WTC11 (cell line): ENCODE measurements at regions not wholly inside any gene's neighbourhood (a gene's known extent, or its start where the extent isn't known, plus 50 kb on each side); places are given as distances from the start of the nearest gene placed in this dataset.

Source experiments
- ATAC-seq: fragments of 200-7000 bp; cut with Tn5 transposase; 2 replicates; pipeline ENCODE4 v1.10.0; 2021; ENCODE audit warnings: mild to moderate bottlenecking, moderate library complexity
- CTCF ChIA-PET: fragments of 300-600 bp; sonication (Branson Sonifier 250); formaldehyde crosslinking; loops from one replicate; lab custom pipeline; 2021; ENCODE audit warnings: antibody characterized with exemption; lab: Charles Lee
- POLR2A ChIA-PET: fragments of 350-600 bp; sonication (Branson Sonifier 250); formaldehyde crosslinking; loops from one replicate; lab custom pipeline; 2021; ENCODE audit warnings: antibody characterized with exemption; lab: Charles Lee
- DNase-seq: peaks from one replicate; pipeline ENCODE4 v3.0.0; 2021; ENCODE audit warnings: low spot score
- H3K27ac Mint-ChIP-seq: 2 replicates; pipeline ENCODE4 v1.8.0; 2021; ENCODE audit warnings: mixed read lengths
- H3K27me3 Mint-ChIP-seq: 2 replicates; pipeline ENCODE4 v1.8.0; 2021; ENCODE audit warnings: low read depth, mild to moderate bottlenecking, moderate library complexity, mixed read lengths
- H3K36me3 Mint-ChIP-seq: 2 replicates; pipeline ENCODE4 v1.8.0; 2021; ENCODE audit warnings: mixed read lengths
- H3K4me1 Mint-ChIP-seq: 2 replicates; pipeline ENCODE4 v1.8.0; 2022; ENCODE audit warnings: mixed read lengths
- H3K4me3 Mint-ChIP-seq: 2 replicates; pipeline ENCODE4 v1.8.0; 2021; ENCODE audit warnings: mild to moderate bottlenecking, moderate library complexity, mixed read lengths
- H3K9me3 Mint-ChIP-seq: 2 replicates; pipeline ENCODE4 v1.8.0; 2021; ENCODE audit warnings: mixed read lengths
- CREB1 ChIP-seq: sonication (generic); formaldehyde crosslinking; IDR thresholded peaks from 2 replicates; pipeline ENCODE4 v1.8.0; 2023; ENCODE audit warnings: mild to moderate bottlenecking, missing genetic modification reagents
- ELF4 ChIP-seq: sonication (generic); formaldehyde crosslinking; IDR thresholded peaks from 2 replicates; pipeline ENCODE4 v1.8.1; 2022; ENCODE audit warnings: low read depth, mild to moderate bottlenecking, moderate library complexity, missing genetic modification reagents
- FOXJ3 ChIP-seq: sonication (generic); formaldehyde crosslinking; IDR thresholded peaks from 2 replicates; pipeline ENCODE4 v1.9.0; 2021; ENCODE audit warnings: missing genetic modification reagents, mild to moderate bottlenecking, borderline replicate concordance
- FOXP1 ChIP-seq: sonication (generic); formaldehyde crosslinking; IDR thresholded peaks from 2 replicates; pipeline ENCODE4 v1.8.0; 2022; ENCODE audit warnings: missing genetic modification reagents, mild to moderate bottlenecking, moderate library complexity, borderline replicate concordance
- MXD4 ChIP-seq: fragments of 250-450 bp; sonication (Bioruptor Pico); IDR thresholded peaks from 2 replicates; pipeline ENCODE4 v1.8.0; 2021; ENCODE audit warnings: mild to moderate bottlenecking, moderate library complexity, borderline replicate concordance
- NR1H2 ChIP-seq: sonication (generic); formaldehyde crosslinking; IDR thresholded peaks from 2 replicates; pipeline ENCODE4 v1.9.0; 2021; ENCODE audit warnings: mild to moderate bottlenecking, moderate library complexity, missing genetic modification reagents
- TEAD1 ChIP-seq: sonication (generic); formaldehyde crosslinking; IDR thresholded peaks from 2 replicates; pipeline ENCODE4 v1.8.0; 2022; ENCODE audit warnings: mild to moderate bottlenecking, missing genetic modification reagents
- TEAD4 ChIP-seq: sonication (generic); formaldehyde crosslinking; IDR thresholded peaks from 2 replicates; pipeline ENCODE4 v1.8.0; 2022; ENCODE audit warnings: mild to moderate bottlenecking, missing genetic modification reagents
- TP53 ChIP-seq: sonication (generic); formaldehyde crosslinking; IDR thresholded peaks from 2 replicates; pipeline ENCODE4 v1.8.1; 2023; ENCODE audit warnings: mild to moderate bottlenecking, missing genetic modification reagents
- ZBTB21 ChIP-seq: sonication (generic); formaldehyde crosslinking; IDR thresholded peaks from 2 replicates; pipeline ENCODE4 v1.8.1; 2023; ENCODE audit warnings: mild to moderate bottlenecking, missing genetic modification reagents, borderline replicate concordance
- ZNF138 ChIP-seq: sonication (generic); formaldehyde crosslinking; conservative IDR thresholded peaks from 2 replicates; pipeline ENCODE4 v1.8.1; 2022; ENCODE audit warnings: mild to moderate bottlenecking, moderate library complexity, missing genetic modification reagents
- ZNF263 ChIP-seq: sonication (generic); formaldehyde crosslinking; IDR thresholded peaks from 2 replicates; pipeline ENCODE4 v1.8.1; 2022; ENCODE audit warnings: low read depth, mild to moderate bottlenecking, moderate library complexity, missing genetic modification reagents
- ZNF416 ChIP-seq: fragments of 250-450 bp; sonication (Bioruptor Pico); IDR thresholded peaks from 2 replicates; pipeline ENCODE4 v1.9.0; 2021; ENCODE audit warnings: mild to moderate bottlenecking, inconsistent platforms
- TF ChIP-seq, protein P1 (sequence below): fragments of 250-450 bp; sonication (Bioruptor Pico); IDR thresholded peaks from 2 replicates; pipeline ENCODE4 v1.9.0; 2021; ENCODE audit warnings: mild to moderate bottlenecking, borderline replicate concordance
- TF ChIP-seq, protein P2 (sequence below): fragments of 250-450 bp; sonication (Bioruptor Pico); IDR thresholded peaks from 2 replicates; pipeline ENCODE4 v1.9.0; 2021; ENCODE audit warnings: moderate library complexity, mild to moderate bottlenecking, inconsistent platforms, borderline replicate concordance
- TF ChIP-seq, protein P3 (sequence below): sonication (generic); formaldehyde crosslinking; IDR thresholded peaks from 2 replicates; pipeline ENCODE4 v1.8.0; 2022; ENCODE audit warnings: mild to moderate bottlenecking, missing genetic modification reagents
- TF ChIP-seq, protein P4 (sequence below): fragments of 250-450 bp; sonication (Bioruptor Pico); conservative IDR thresholded peaks from 2 replicates; pipeline ENCODE4 v1.9.0; 2021; ENCODE audit warnings: mild to moderate bottlenecking
- TF ChIP-seq, protein P5 (sequence below): fragments of 250-450 bp; sonication (Bioruptor Pico); IDR thresholded peaks from 2 replicates; pipeline ENCODE4 v1.8.0; 2021; ENCODE audit warnings: mild to moderate bottlenecking
- TF ChIP-seq, protein P6 (sequence below): sonication (generic); formaldehyde crosslinking; IDR thresholded peaks from 2 replicates; pipeline ENCODE4 v1.8.0; 2023; ENCODE audit warnings: missing genetic modification reagents
- TF ChIP-seq, protein P7 (sequence below): sonication (generic); formaldehyde crosslinking; conservative IDR thresholded peaks from 2 replicates; pipeline ENCODE4 v1.8.1; 2023; ENCODE audit warnings: mild to moderate bottlenecking, low read depth, missing genetic modification reagents, moderate library complexity

DNA sequence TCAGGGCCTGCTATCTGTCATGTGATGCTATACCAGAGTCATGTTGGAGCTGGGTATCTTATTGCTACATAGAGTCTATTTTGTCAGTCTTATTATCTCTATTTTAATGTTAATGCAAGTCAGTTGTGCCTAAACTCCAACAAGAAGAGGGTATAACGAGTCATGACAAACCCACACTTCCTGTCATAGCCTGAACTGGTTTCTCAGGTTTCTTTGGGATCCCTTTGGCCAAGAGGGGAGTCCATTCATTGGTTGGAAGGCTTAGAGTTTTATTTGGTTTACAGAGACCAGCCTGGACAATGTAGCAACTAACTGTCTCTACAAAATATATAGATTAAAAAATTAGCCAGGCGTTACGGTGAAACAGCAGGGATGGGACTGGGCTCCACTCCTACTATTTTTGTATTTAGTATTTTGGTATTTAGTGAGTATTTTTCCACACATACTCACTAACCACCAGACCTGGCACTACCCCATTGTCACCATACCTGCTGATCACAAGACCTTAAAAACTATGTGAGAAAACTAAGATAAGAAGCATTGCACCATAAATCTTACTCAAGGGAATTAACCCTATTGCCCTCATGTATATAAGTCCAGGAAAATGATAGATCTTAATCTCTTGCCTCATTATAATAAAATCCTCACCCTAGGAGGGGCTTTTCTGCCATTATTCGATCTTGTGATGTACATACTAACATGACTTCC lies 387.5 kb downstream of the IPO8 start:
- ATAC-seq (no peak), DNase-seq (no peak)
- peaks cover 10% of the 10 kb centered on the region for H3K4me1 Mint-ChIP-seq
- H3K9me3 Mint-ChIP-seq = peaks cover 54% of the 10 kb centered on the region
- H3K4me3 Mint-ChIP-seq = no peak overlapping the region
- H3K27me3 Mint-ChIP-seq = no peaks in the 10 kb centered on the region
- H3K27ac Mint-ChIP-seq = no peak overlapping the region
- ChIA-PET CTCF (no interaction called here), POLR2A (no interaction called here)
- peaks cover 13% of the 10 kb centered on the region for H3K36me3 Mint-ChIP-seq
- TF ChIP-seq ELF4 (CRISPR knock-in tag) = no peak
- TF ChIP-seq, protein P1, sequence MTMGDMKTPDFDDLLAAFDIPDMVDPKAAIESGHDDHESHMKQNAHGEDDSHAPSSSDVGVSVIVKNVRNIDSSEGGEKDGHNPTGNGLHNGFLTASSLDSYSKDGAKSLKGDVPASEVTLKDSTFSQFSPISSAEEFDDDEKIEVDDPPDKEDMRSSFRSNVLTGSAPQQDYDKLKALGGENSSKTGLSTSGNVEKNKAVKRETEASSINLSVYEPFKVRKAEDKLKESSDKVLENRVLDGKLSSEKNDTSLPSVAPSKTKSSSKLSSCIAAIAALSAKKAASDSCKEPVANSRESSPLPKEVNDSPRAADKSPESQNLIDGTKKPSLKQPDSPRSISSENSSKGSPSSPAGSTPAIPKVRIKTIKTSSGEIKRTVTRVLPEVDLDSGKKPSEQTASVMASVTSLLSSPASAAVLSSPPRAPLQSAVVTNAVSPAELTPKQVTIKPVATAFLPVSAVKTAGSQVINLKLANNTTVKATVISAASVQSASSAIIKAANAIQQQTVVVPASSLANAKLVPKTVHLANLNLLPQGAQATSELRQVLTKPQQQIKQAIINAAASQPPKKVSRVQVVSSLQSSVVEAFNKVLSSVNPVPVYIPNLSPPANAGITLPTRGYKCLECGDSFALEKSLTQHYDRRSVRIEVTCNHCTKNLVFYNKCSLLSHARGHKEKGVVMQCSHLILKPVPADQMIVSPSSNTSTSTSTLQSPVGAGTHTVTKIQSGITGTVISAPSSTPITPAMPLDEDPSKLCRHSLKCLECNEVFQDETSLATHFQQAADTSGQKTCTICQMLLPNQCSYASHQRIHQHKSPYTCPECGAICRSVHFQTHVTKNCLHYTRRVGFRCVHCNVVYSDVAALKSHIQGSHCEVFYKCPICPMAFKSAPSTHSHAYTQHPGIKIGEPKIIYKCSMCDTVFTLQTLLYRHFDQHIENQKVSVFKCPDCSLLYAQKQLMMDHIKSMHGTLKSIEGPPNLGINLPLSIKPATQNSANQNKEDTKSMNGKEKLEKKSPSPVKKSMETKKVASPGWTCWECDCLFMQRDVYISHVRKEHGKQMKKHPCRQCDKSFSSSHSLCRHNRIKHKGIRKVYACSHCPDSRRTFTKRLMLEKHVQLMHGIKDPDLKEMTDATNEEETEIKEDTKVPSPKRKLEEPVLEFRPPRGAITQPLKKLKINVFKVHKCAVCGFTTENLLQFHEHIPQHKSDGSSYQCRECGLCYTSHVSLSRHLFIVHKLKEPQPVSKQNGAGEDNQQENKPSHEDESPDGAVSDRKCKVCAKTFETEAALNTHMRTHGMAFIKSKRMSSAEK (CRISPR knock-in tag) = no peak
- TF ChIP-seq TP53 (CRISPR knock-in tag) = no peak
- TF ChIP-seq ZNF263 (CRISPR knock-in tag) = no peak
- no peak for TF ChIP-seq MXD4 (CRISPR knock-in tag)
- TF ChIP-seq ZNF416 (CRISPR knock-in tag) = no peak
- no peak for TF ChIP-seq TEAD1 (CRISPR knock-in tag)
- TF ChIP-seq NR1H2 (CRISPR knock-in tag) = no peak
- no peak for TF ChIP-seq CREB1 (CRISPR knock-in tag)
- no peak for TF ChIP-seq FOXJ3 (CRISPR knock-in tag)
- TF ChIP-seq, protein P2, sequence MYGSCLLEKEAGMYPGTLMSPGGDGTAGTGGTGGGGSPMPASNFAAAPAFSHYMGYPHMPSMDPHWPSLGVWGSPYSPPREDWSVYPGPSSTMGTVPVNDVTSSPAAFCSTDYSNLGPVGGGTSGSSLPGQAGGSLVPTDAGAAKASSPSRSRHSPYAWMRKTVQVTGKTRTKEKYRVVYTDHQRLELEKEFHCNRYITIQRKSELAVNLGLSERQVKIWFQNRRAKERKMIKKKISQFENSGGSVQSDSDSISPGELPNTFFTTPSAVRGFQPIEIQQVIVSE (CRISPR knock-in tag) = no peak
- TF ChIP-seq, protein P3, sequence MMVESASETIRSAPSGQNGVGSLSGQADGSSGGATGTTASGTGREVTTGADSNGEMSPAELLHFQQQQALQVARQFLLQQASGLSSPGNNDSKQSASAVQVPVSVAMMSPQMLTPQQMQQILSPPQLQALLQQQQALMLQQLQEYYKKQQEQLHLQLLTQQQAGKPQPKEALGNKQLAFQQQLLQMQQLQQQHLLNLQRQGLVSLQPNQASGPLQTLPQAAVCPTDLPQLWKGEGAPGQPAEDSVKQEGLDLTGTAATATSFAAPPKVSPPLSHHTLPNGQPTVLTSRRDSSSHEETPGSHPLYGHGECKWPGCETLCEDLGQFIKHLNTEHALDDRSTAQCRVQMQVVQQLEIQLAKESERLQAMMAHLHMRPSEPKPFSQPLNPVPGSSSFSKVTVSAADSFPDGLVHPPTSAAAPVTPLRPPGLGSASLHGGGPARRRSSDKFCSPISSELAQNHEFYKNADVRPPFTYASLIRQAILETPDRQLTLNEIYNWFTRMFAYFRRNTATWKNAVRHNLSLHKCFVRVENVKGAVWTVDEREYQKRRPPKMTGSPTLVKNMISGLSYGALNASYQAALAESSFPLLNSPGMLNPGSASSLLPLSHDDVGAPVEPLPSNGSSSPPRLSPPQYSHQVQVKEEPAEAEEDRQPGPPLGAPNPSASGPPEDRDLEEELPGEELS (CRISPR knock-in tag) = no peak
- TF ChIP-seq, protein P4, sequence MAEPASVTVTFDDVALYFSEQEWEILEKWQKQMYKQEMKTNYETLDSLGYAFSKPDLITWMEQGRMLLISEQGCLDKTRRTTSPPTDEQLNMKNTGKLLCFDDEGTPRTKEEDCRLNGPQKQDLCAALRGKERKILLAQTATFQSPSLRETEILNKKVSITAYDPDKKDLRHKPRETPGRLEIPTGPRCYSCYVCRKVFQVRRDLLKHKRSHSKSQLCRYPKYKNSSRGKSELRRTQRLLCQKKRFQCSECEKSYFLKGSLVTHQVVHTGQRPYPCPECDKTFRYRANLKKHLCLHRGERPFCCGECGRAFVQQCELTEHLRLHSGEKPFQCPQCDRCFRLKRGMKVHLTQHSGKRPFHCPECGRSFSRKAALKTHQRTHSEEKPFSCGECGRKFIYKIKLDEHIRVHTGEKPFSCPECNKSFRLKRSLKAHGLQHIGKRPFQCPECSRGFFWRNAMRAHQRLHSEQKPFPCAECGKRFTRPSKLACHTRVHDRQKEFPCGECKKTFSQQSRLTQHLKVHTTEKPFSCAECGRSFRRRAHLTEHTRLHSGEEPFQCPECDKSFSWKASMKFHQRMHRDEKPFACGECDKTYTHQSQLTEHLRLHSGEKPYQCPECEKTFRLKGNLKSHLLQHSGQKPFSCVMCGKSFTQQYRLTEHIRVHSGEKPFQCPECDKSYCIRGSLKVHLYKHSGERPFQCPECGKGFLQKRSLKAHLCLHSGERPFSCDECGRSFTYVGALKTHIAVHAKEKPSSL (CRISPR knock-in tag) = no peak

DNA sequence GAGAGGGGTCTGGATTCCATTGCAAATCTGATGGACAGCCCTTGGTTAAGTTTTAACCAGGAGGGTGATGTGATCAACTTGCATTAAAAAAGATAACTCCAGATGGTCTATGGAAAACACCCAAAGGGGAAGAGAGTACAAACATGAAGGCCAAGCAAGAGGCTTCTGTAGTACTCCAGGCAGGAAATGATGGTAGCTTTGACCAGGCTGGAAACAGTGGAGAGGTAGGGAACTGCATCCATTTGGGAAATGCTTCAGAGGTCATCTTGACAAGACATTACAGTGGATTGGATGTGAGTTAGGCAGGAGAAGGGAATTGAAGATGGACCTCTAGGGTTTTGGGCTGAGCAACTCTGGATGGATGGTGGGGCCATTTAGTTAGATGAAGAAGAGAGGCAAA lies 391.1 kb downstream of the IPO8 start:
- ChIA-PET CTCF (interaction anchor here (1.7 kb wide), 1 partner anchor 136 kb away, joined by 5 read pairs; no protein-coding TSS in a partner anchor), POLR2A (no interaction called here)
- DNase-seq (no peak), ATAC-seq (no peak)
- Mint-ChIP-seq H3K9me3 (peaks cover 31% of the 10 kb centered on the region), H3K27me3 (no peaks in the 10 kb centered on the region), H3K4me1 (peaks cover 10% of the 10 kb centered on the region), H3K27ac (no peak overlapping the region), H3K4me3 (no peak overlapping the region), H3K36me3 (peaks cover 11% of the 10 kb centered on the region)
- TF ChIP-seq, protein P5, sequence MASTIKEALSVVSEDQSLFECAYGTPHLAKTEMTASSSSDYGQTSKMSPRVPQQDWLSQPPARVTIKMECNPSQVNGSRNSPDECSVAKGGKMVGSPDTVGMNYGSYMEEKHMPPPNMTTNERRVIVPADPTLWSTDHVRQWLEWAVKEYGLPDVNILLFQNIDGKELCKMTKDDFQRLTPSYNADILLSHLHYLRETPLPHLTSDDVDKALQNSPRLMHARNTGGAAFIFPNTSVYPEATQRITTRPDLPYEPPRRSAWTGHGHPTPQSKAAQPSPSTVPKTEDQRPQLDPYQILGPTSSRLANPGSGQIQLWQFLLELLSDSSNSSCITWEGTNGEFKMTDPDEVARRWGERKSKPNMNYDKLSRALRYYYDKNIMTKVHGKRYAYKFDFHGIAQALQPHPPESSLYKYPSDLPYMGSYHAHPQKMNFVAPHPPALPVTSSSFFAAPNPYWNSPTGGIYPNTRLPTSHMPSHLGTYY (CRISPR knock-in tag) = no peak
- TF ChIP-seq ZNF138 (CRISPR knock-in tag) = no peak
- no peak for TF ChIP-seq NR1H2 (CRISPR knock-in tag)
- TF ChIP-seq TEAD4 (CRISPR knock-in tag) = no peak
- TF ChIP-seq, protein P6, sequence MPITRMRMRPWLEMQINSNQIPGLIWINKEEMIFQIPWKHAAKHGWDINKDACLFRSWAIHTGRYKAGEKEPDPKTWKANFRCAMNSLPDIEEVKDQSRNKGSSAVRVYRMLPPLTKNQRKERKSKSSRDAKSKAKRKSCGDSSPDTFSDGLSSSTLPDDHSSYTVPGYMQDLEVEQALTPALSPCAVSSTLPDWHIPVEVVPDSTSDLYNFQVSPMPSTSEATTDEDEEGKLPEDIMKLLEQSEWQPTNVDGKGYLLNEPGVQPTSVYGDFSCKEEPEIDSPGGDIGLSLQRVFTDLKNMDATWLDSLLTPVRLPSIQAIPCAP (CRISPR knock-in tag) = no peak
- no peak for TF ChIP-seq ZBTB21 (CRISPR knock-in tag)
- TF ChIP-seq ZNF416 (CRISPR knock-in tag) = no peak
- no peak for TF ChIP-seq FOXP1 (CRISPR knock-in tag)
- TF ChIP-seq, protein P7, sequence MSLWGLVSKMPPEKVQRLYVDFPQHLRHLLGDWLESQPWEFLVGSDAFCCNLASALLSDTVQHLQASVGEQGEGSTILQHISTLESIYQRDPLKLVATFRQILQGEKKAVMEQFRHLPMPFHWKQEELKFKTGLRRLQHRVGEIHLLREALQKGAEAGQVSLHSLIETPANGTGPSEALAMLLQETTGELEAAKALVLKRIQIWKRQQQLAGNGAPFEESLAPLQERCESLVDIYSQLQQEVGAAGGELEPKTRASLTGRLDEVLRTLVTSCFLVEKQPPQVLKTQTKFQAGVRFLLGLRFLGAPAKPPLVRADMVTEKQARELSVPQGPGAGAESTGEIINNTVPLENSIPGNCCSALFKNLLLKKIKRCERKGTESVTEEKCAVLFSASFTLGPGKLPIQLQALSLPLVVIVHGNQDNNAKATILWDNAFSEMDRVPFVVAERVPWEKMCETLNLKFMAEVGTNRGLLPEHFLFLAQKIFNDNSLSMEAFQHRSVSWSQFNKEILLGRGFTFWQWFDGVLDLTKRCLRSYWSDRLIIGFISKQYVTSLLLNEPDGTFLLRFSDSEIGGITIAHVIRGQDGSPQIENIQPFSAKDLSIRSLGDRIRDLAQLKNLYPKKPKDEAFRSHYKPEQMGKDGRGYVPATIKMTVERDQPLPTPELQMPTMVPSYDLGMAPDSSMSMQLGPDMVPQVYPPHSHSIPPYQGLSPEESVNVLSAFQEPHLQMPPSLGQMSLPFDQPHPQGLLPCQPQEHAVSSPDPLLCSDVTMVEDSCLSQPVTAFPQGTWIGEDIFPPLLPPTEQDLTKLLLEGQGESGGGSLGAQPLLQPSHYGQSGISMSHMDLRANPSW (CRISPR knock-in tag) = no peak
- TF ChIP-seq FOXJ3 (CRISPR knock-in tag) = no peak
